ENCODE measurements at regions not wholly inside any gene's neighbourhood (a gene's known extent, or its start where the extent isn't known, plus 50 kb on each side); places are given as distances from the start of the nearest gene placed in this dataset.
"Not testable (repeated sequence)": the region's sequence is repeated elsewhere in the genome, so short reads cannot be mapped to it uniquely, and the experiment has no call there.

DNA sequence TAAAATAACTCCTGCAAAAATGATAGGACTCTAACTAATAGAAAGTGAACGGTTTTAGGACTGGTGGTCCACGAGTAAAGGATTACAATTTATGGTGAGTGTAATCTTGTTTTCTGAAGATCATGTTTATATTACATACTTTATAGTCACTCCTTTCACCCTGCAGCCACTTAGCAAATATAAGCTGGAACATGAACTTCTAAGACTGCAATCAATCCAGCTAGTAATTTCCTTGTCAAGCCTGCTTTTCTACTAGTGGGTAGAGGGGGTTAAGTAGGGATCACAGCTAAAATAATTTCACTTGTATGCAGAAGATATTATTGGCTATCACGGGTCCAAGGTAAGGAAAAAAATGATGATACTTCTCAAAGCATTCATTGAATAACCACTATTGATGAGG lies 125.5 kb upstream of the NETO1 start:
- DNase-seq (ENCODE audit: low read depth in 2 of 2) = no peak

DNA sequence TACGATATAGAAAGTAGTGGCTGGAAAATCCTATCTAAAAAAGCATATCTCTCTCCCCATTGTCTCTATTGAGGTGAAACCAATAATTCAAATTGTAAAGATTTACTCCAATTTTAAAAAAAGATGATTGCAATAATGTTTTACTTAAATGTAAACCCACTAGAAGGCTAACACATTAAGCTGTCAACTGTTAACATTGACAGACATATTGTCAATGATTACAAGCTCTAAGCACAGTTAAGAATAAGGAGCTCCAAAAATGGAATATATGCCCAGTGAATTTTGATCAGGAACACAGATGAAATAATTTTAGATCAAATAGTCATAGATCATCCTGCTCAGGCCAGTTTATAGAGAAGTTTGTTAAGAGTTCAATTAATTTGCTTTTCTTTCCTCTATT lies 123.6 kb upstream of the NETO1 start:
- DNase-seq (ENCODE audit: low read depth in 2 of 2) = no peak

GRCh38 chr18:72987570-72987969 lies 119.8 kb upstream of the NETO1 start:
- DNase-seq (ENCODE audit: low read depth in 2 of 2) = not testable (repeated sequence)

DNA sequence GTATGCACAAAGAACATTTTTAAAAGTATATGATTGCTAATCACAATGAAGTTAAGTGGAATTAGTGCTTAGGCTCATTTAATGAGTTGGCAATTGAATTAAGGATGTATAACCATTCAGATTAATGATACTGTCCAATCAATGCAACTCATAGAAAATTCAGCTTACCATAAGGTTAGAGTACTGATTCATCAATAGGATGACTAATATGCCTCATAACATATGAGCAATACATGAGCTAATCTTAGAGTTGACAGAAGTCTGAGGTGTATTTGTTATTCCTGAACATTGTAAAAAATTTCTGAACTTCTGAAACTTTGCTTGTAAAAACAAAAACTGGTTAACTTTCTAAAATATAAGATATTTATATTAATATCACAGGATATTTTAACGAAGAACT lies 118.3 kb upstream of the NETO1 start:
- no peak for DNase-seq (ENCODE audit: low read depth in 2 of 2)

DNA sequence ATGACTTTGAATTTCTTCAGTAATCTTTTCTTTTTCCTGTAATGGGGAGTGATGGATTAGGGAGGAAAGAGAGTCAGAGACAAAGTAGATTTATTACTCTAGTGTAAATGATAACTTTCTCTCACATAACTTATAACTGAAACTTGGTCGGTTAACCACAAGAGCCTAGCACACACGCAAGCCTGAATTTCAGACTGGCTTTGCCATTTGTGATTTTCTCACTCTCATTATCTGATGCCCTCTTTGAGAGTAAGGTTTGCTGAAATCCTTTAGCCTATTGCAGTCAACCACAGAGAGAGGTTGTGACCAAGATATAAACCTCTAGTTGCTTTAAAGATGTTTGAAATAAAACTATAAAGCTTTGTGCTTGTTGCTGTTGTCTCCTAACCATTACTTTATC lies 117.9 kb upstream of the NETO1 start:
- DNase-seq (ENCODE audit: low read depth in 2 of 2) = no peak

- DNase-seq (ENCODE audit: low read depth in 2 of 2) = no peak
These were observed 116.5 kb upstream of the NETO1 start for GRCh38 chr18:72984290-72984689.

GRCh38 chr18:72973841-72974240 lies 106.1 kb upstream of the NETO1 start:
- no peak for DNase-seq (ENCODE audit: low read depth in 2 of 2)

DNA sequence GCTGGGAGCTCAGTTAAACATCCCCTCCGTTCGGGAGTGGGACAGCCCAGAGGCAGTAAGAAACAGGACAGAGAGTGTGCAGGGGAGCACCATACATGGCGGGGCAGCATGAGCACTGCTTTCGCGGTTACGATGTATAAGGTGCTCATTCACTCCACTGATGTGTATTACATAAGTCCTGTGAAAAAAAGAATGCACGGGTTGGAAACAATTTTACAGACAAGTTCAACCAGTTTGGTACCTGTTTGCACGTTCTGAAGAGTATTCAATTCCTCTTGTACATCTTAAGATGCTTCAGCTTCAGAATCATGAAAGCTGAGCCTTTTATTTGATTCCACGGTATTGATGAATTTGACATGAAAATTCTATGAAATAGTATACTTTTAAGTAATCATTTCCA lies 97.8 kb upstream of the NETO1 start:
- DNase-seq (ENCODE audit: low read depth in 2 of 2) = no peak

DNA sequence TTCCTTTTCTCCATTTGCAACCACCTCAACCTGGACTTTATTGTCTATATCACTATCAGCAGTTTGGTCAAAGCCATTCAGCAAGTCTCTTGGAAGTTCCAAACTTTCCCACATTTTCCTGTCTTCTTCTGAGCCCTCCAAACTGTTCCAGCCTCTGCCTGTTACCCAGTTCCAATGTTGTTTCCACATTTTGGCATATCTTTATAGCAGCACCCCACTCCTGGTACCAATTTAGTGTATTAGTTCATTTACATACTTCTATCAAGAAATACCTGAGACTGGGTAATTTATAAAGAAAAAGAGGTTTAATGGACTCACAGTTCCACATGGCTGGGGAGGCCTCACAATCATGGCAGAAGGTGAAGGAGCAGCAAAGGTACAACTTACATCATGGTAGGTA lies 90.4 kb upstream of the NETO1 start:
- not testable (repeated sequence) for DNase-seq (ENCODE audit: low read depth in 2 of 2)

GRCh38 chr18:72948439-72948838 lies 80.7 kb upstream of the NETO1 start:
- DNase-seq (ENCODE audit: low read depth in 2 of 2) = no peak

DNA sequence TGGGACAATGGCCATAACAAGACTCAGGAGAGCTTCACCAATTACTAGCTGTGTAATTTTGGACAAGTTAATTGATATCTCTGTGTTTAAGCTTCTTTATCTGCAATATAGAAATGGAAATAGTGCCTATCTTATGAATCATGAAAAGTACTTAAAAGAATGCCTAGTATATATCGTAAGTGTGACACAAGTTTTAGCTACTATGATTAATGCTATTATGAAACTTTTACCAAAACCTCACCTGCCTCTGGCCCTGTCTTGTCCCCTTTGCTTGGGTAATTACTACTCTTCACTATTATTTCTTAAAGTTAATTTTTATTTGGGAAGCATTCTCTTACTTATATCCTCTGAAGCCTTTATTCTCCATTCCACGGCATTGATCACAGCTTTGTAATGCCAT lies 75.0 kb upstream of the NETO1 start:
- no peak for DNase-seq (ENCODE audit: low read depth in 2 of 2)

GRCh38 chr18:72940986-72941385 lies 73.2 kb upstream of the NETO1 start:
- DNase-seq (ENCODE audit: low read depth in 2 of 2) = no peak

DNA sequence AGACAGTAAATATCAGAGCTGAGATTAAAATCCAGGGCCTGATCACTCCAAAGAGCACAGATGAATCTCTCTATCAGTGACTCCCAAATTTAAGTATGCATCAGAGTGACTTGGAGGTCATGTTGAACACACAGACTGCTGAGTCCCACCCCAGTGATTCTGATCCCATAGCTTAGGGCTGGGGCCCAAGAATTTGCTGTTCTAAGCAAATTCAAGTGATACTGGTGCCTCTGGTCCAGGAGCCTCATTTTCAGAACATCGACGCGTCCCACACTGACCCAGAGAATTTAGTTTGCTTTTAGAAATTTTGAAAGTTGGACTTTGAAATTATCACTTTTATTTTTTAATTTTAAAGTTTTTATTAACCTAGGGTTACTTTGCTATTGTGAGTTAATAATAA lies 72.7 kb upstream of the NETO1 start:
- DNase-seq (ENCODE audit: low read depth in 2 of 2) = no peak

GRCh38 chr18:72935744-72936143 lies 68.0 kb upstream of the NETO1 start:
- no peak for DNase-seq (ENCODE audit: low read depth in 2 of 2)

DNA sequence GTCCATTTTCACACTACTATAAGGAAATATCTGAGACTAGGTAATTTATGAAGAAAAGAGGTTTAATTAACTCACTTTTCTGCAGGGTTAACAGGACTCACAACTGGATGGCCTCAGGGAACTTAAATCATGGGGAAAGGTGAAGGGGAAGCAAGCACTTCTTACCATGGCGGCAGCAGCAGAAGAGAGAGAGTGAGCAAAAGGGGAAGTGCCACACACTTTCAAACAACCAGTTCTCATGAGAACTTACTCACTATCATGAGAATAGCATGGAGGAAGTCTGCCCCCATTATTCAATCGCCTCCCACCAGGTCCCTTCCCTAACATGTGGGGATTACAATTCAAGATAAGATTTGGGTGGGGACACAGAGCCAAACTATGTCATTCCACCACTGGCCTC lies 55.1 kb upstream of the NETO1 start:
- DNase-seq (ENCODE audit: low read depth in 2 of 2) = no peak
